GM21360 (cell line): ENCODE measurements at regions not wholly inside any gene's neighbourhood (a gene's known extent, or its start where the extent isn't known, plus 50 kb on each side); places are given as distances from the start of the nearest gene placed in this dataset.

Experiments used
- ATAC-seq: cut with Tn5 transposase; IDR thresholded peaks from one replicate; pipeline ENCODE4 v1.9.1; 2021; ENCODE audit warnings: mild to moderate bottlenecking, moderate library complexity; ENCODE audit not compliant: unreplicated experiment

GRCh38 chr5:74272831-74273451, 367.6 kb downstream of the ENC1 start:
- ATAC-seq, result no peak

- ATAC-seq, result no peak
These were observed 368.3 kb downstream of the ENC1 start for GRCh38 chr5:74272024-74272775.

- ATAC-seq, result no peak
These were observed 372.2 kb downstream of the ENC1 start for GRCh38 chr5:74268297-74268696.

GRCh38 chr5:74266836-74267235, 373.7 kb downstream of the ENC1 start:
- no peak for ATAC-seq

DNA sequence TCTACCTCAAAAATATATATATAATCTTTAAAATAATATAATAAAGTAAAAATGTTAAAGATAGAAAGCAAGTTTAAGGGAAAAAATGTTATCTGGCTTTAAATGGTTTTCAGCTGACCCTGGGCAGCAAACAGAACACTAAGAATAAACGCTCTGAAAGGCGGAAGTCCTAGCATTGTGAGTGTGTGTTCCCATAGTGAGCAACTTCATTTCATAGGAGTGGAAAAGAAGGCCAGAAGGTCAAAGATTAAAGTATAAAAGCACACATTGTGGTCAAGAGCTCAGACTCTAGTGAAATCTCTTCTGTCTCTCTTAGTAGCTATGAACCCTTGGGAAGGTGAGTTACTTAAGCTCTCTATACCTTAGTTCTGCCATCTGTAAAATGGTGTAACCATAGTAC, 374.4 kb downstream of the ENC1 start:
- no peak for ATAC-seq

DNA sequence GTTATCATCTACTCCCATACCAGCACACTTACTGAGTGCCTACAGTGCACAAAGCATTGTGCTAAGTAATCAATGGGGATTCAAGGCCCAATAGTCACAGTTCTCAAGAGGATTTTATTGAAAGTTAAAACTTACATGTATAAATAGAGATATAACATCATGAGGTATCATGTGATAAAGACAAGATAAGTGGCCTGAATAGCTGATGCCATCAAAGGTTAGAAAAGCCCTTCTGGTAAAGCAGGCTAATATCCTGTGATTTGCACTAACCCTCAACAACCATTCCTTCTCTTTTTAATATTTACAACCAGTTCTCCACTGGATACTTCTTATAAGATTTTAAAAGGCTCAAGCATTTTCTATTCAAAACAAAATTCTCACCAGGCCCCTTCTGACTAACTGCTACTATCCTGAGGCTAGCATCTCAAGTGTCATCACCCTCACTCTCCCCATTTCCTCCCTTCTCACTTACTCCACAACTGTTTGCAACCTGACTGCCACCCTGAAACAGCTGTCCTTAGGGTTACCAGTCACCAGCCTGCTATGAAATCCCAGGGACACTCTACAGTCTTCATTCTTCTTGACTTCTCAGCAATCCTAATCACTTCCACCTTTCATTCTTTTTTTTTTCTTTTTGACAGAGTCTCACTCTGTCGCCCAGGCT, 377.9 kb downstream of the ENC1 start:
- no peak for ATAC-seq

DNA sequence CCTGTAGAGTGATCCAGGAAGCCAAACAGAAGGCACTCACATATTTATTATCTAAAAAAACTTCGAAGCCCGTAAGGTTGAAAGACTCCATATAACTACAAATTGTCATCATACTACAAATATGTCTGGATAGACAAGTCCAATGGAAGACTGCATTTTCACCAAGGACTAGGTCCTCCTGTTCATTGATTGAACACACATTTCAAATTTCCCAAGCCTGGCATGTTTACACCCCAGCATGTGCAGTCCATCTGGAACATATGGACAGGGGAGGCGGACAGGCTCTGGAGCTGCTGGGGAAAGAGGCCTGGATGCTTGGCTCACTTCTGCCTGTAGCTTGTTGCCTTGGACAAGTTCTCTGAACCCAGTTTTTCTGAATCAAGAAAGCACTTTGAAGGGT, 378.7 kb downstream of the ENC1 start:
- ATAC-seq, result no peak

- no peak for ATAC-seq
These were observed 379.1 kb downstream of the ENC1 start for GRCh38 chr5:74261421-74261820.

GRCh38 chr5:74259572-74259971, 381.0 kb downstream of the ENC1 start:
- no peak for ATAC-seq

GRCh38 chr5:74258314-74258665, 382.2 kb downstream of the ENC1 start:
- ATAC-seq, result no peak

DNA sequence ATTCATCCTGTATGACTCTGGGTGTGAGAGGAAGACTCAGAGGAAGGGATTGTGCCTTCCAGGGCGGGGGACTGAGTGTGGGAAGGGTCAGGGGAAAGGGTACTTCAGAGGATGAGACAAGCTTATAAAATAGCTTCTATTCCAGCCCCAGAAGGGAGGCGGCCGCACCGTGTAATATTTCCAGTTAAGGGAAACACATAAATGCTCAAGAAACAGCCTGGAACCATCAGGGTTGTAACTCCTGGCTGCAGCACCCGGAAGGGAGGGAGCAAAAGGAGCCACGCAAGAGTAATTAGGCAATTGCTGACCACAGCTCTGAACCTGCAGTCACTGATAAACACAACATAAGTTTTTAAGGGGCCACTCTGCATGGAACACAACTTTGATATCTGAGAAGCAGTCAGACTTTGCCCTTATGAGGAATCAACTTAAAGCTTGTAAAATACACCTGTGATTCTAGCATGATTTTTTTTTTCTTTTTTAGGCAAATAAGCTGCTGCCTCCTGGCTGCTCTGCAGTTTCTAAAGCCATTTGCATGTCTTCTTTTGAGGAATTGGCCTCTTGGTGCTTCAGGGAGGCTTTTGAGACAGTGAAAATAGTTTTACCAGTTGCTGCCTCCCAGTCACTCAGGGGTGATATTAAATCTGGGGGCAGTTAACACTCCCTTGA, 382.7 kb downstream of the ENC1 start:
- no peak for ATAC-seq

- ATAC-seq, result no peak
These were observed 383.4 kb downstream of the ENC1 start for GRCh38 chr5:74257060-74257527.

- no peak for ATAC-seq
These were observed 384.7 kb downstream of the ENC1 start for GRCh38 chr5:74255692-74256392.

DNA sequence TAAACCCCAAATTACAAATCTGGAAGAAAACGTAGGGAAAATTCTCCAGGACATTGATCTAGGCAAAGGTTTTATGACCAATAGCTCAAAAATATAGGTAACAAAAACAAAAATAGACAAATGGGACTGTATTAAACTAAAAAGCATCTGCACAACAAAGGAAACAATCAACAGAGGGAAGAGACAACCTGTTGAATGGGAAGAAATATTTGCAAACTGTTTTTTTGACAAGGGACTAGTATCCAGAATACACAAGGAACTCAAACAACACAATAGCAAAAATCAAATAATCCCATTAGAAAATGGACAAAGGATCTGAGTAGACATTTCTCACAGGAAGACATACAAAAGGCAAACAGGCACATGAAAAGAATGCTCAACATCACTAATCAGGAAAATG, 386.3 kb downstream of the ENC1 start:
- ATAC-seq, result no peak

- no peak for ATAC-seq
These were observed 388.5 kb downstream of the ENC1 start for GRCh38 chr5:74252044-74252443.

GRCh38 chr5:74251141-74252035, 389.1 kb downstream of the ENC1 start:
- no peak for ATAC-seq

DNA sequence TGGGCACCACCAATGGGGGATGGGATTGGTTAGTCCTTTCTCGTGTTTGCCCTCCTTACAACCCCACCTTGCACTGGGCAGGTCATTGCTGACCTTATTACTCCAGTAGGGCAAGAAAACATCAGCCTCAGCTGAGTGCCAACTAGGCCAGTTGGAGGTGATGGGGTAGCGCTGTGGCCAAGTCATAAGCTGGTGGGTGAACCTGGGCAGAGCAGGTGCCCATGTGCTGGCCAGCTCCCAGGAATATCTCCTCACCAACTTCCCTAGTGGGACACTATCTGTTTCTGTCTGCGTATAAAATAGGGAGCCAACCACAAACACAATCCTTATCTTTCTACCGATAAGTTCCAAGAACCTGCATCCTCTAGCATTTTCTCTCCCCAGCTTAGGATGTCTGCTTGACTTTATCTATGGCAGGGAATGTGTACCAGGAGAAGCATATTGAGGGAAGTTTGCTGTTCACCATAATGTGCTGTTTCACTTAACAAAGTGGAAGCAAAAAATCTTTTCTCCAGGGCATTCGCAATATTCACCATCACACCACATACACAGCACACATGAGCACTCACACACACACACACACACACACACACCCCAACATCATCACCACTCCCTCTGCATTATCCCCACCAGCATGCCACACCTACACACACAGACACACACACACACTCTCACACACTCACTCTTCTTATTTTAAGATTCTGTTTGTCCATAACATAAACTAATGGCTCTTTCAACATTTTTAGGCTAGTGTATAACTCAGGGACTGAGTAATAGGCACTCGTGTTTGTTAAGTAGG, 390.0 kb downstream of the ENC1 start:
- ATAC-seq, result no peak

- ATAC-seq, result no peak
These were observed 392.0 kb downstream of the ENC1 start for GRCh38 chr5:74248576-74248975.

DNA sequence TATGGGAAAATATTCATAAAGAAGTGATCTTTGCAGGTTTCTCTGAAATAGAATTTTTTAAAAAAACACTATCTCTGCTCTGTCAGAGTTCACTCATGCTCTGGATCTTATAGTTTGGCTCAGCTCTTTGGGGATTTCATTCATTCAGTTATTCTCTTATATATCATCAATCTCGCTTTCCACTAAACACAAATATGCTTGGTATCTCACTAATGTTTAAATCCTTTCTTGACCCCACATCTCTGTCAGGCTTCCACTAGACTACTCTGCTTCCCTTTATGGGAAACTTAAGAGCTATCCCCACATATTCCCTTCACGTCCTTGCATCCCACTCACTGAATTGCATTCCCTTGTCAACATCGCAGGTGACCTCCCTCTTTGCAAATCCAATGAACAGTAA, 396.1 kb downstream of the ENC1 start:
- ATAC-seq, result no peak
